Stimulated activated CD4-positive, alpha-beta T cell treated with anti-CD3 and anti-CD28 coated beads, TNF-alpha, amount 100 ng/mL, for 1 hour (primary cell): ENCODE measurements at regions not wholly inside any gene's neighbourhood (a gene's known extent, or its start where the extent isn't known, plus 50 kb on each side); places are given as distances from the start of the nearest gene placed in this dataset.
"Not testable (repeated sequence)": the region's sequence is repeated elsewhere in the genome, so short reads cannot be mapped to it uniquely, and the experiment has no call there.

Source experiments
- DNase-seq, 3 donors: peaks; one replicate each; pipeline ENCODE4 v3.0.0-alpha.2; 2020; ENCODE audit warnings: low read depth in 3 of 3, low spot score in 1 of 3

DNA sequence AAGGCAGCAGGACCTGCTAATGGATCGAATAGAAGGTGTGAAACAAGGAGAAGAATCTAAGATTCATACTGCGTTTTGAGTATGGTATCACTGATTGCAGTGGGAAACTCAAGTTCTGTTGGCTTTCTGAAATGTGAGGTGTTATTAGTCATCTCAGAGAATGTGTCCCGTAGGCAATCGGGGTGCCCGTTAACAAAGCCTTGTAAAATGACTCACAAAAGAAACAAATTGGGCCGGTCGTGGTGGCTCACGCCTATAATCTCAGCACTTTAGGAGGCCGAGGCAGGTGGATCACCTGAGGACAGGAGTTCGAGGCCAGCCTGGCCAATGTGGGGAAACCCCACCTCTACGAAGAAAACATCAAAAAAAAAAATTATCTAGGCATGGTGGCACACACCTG is 118.2 kb upstream of the C7orf33 start:
- no peak for DNase-seq

DNA sequence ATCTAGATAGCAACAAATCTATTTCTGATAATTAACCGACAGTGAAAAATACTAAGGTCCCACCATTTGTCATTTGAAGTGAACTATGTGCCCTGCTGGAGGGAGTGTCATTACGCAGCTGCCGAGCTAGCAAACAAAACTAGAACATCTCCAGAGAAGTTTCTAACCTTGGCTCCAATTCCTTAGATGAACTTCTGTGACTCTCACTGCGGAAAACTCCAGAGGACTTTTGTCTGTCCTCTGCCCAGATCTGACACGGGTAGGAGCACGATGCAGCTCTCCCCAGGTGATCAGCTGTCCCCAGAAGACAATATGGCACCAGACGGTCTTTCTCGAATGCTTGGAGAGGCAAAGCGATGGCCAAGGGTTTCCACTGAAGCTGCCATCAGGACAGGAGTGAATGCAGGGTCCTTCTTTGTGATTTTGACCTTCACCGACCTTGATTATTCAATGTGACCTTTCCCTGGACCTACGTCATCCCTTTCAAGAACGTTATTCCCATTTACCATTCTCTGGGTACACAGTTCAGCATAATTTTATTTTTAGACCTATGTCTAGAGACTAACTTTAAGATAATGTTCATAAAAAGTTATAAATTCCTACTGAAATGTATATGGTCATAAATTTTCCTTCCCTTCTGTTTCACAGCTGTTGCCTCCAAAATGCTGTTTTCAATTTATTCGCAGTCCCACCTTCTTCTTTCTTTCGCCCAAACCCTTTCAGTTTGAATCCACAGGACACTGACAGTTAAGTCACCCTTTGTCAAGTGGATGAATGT is 116.7 kb upstream of the C7orf33 start:
- no peak for DNase-seq

GRCh38 chr7:148474481-148475025 is 116.0 kb upstream of the C7orf33 start:
- DNase-seq, result no peak

DNA sequence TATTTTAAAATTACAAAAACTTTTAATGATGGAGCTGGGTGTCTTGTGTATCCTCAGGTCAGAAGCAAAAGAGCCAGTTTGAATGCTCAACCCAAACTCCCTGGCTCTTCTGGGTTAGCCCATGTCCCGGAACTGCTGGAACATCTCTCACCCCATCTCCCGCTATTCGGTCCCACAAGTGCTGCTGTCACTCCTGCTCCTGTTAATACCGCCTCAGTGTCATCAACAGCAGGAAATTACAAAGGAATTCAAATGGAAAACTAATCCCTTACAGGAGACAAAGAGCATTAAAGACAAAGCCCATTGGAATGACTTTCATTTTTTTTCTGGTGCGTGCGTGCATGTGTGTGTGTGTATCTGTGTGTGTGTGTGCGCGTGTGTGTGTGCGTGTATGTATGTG is 112.0 kb upstream of the C7orf33 start:
- no peak for DNase-seq

DNA sequence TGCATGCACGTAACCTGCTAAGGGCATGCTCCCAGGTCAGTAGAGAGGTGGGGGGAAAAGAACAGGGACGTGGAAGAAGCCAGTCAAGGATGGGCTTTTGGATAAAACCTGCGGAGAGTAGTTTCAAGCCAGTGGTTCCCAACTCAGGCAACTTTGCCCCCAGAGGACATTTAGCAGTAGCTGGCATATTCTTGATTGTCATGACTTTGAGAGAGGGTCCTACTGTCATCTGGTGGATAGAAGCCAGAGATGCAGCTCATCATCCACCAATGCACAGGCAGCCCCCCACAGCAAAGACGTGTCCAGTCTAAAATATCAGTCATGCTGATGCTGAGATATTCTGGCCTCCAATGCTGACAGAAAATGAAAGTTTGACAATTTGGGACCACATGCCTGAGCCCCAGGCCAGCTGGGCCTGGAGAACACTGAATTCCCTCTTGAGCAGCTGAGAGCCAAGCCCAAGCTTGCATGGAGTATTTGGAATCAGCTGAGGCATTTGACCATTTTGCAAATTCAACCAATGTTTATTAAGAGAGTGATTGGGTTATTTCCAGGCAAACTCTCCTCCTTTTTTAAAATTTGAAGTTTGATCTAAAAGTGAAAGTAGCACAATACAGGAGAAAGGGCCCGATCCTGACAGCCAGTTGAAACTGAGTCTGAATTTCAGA is 110.0 kb upstream of the C7orf33 start:
- no peak for DNase-seq

GRCh38 chr7:148481147-148481526 is 109.4 kb upstream of the C7orf33 start:
- DNase-seq, result no peak

DNA sequence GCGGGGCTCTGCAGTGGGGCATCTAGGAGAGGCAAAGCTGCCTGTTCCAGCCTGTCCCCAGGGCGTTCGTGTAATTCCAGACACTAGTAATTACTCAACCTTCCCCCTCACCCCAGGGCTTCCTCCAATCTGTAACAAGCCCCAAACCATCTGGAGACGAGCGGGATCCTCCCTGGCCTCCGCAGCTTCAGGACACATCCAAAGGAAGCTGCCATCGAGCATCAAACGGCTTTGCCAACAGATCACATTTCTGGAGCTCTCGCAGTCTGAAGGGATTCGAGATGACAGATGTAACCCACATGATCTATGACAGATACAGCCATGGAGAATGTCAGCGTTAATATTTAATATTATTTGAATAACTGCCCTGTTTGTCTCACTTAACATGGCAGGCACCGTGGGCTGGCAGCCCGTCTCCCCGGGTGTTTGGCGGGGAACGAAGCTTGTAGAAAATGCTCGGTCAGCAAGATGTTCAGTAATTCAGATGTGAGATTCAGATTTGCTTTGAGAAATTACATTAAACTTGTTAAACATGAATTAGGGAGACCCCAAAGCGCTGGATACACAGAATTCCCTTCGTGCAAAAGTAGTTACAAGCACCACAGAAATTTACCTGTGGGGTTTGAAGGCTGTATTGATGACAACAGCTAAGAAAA is 108.5 kb upstream of the C7orf33 start:
- no peak for DNase-seq

- no peak for DNase-seq
Observed at GRCh38 chr7:148483515-148484308, 106.9 kb upstream of the C7orf33 start.

DNA sequence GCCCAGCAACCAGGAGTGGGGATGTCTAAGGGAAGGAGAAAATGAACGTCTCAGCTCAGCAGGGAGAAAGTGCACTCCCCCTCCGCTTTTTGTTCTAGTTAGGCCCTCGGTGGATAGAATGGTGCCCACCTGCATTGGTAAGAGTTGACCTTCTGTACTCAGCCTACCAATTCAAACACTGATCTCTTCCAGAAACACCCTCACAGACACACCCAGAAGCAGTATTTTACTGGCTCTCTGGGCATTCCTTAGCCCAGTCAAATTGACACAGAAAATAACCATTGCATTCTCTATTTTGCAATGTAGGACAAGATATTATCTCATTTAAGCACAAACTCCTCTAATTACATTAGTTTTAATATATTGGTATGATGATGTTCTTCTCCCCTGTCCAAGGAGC is 106.1 kb upstream of the C7orf33 start:
- DNase-seq, result no peak

- no peak for DNase-seq
Observed at GRCh38 chr7:148485618-148486017, 104.9 kb upstream of the C7orf33 start.

- DNase-seq, result no peak
Observed at GRCh38 chr7:148486937-148487336, 103.6 kb upstream of the C7orf33 start.

GRCh38 chr7:148487912-148488311 is 102.7 kb upstream of the C7orf33 start:
- DNase-seq, result no peak

GRCh38 chr7:148489678-148490077 is 100.9 kb upstream of the C7orf33 start:
- no peak for DNase-seq

DNA sequence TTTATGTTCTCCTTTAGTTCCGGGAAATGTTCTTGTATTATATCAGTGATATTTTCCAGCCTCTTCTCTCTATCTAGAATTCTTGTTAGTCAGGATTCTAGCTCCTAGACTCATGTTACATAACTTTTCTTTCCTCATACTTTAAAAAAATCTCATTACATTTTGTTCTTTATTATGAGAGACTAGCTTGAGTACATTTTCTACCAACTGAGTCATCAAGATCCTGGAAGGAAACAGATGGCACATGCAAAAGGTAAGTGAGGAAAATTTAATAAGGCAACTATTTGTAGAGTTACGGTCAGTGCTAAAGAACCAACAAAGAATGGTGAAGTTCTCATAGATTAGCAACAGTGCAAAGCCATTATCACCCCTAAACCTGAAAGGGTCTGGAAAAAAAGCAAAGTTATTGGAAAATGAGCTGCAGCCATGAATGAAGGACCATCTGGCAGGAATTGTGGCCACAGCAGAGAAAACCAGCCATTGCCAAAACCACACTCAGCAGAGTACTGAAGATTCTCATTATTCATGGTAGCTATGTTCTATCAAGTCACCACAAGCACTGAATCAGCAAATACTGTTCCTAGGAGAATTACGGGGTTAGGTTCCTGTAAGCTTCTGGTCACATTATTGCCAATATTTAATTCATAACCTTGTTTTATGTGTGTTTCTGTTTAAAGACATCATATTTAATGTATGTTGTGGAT is 98.3 kb upstream of the C7orf33 start:
- DNase-seq, result no peak

DNA sequence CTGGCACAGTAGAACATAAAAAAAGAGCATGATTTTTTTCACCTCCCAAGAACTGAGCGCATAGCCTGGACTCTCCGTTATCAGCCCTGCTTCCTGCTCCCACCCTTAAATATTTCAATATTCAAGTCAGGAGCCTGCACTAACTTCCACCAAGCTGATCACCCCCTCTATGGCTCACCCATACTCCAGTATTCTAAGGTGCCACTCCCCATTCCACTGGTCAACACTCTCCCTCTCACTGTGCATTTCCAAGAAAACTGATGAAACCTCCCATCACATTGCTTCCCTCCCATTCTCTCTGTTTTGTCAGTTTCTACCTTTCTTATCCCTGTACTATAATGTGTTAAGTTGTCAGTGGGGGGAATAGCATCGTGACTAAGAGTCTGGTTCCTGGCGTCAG is 95.0 kb upstream of the C7orf33 start:
- no peak for DNase-seq

DNA sequence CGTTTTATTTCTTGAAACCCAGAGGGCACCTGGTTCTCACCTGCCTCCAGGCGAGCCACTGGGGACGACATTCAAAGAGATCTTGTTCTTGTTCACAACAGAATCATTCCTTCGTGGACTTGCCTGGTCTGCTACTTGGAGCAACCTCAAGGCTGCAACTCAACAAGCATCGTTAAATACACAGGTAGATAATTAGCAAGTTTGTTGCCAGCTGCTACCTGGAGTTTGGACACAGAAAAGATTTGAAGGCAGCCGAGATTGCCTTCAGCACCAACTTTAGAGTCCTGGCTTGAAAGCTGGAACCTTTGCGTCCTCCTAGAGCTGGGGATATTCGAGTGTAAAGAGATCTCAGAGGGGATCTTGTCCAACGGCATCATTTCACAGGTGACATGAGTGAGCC is 89.6 kb upstream of the C7orf33 start:
- DNase-seq, result no peak

DNA sequence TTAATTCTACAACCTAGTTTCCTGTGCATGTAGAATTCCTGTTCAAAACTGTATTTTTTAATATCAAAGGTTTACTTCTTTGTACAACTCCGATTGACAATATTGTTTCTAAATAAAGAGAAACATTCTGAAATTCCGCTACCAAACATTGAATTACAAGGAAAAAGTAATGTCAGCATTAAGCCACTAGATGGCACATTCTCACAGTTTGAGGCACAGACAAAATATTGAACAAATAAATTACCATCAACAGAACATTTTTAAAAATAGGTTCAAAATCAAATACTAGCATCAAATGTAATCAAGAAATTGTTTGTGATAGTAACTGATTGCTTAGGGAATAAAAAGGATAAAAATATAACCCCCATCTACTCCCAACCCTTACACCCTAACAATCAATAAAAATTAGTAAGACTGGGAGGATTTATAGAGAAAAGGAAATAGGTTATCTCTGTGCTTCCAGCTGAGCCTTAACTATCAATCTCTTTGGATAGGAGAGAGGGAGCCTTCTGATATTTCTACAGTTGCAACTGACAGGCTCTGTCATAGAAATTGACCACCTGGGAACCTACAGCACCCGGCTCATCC is 86.6 kb upstream of the C7orf33 start:
- no peak for DNase-seq

- DNase-seq, result no peak
Observed at GRCh38 chr7:148505645-148506375, 84.8 kb upstream of the C7orf33 start.

DNA sequence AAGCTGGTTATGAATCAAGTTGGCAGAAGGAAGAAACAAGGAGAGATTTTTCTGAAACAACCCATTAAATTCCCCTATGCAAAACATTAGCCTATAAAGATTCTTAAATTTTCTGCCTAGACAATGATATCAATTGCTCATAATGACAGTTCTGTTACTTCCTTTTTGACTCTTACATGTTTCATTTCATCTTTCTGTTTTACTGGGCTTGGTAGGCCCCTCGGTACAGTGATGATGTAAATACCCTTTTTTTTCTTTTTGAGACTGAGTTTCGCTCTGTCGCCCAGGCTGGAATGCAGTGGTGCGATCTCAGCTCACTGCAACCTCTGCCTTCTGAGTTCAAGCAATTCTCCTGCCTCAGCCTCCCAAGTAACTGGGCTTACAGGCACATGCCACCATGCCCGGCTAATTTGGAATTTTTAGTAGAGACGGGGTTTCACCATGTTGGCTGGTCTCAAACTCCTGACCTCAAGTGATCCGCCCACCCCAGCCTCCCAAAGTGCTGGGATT is 83.4 kb upstream of the C7orf33 start:
- DNase-seq, result not testable (repeated sequence)
